WTC11 (cell line): ENCODE measurements at regions not wholly inside any gene's neighbourhood (a gene's known extent, or its start where the extent isn't known, plus 50 kb on each side); places are given as distances from the start of the nearest gene placed in this dataset.

Experiments used
- CTCF ChIP-seq: fragments of 200-600 bp; IDR thresholded peaks from 2 replicates; pipeline ENCODE4 v1.8.0; 2022; ENCODE audit warnings: antibody characterized with exemption
- FOXJ3 ChIP-seq: sonication (generic); formaldehyde crosslinking; IDR thresholded peaks from 2 replicates; pipeline ENCODE4 v1.9.0; 2021; ENCODE audit warnings: missing genetic modification reagents, mild to moderate bottlenecking, borderline replicate concordance
- ZNF121 ChIP-seq: sonication (generic); formaldehyde crosslinking; IDR thresholded peaks from 2 replicates; pipeline ENCODE4 v1.8.0; 2023; ENCODE audit warnings: missing genetic modification reagents
- TF ChIP-seq, protein P1 (sequence below): sonication (generic); formaldehyde crosslinking; IDR thresholded peaks from 2 replicates; pipeline ENCODE4 v1.8.0; 2022; ENCODE audit warnings: mild to moderate bottlenecking, missing genetic modification reagents

DNA sequence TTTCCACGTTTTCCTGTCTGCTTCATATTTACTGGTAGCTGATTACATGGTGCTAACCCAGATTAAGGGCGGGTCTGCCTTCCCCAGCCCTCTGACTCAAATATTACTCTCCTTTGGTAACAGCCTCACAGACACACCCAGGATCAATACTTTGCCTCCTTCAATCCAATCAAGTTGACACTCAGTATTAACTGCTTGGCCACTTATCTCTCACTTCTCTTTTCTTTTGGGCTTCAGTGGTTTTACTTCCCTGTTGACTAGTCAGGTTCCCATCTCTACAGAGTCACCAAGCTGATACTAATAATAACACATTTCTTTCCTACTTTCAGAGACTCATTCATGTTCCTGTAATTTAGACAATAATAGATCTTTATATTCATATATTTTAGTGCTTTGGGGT lies 302.2 kb upstream of the MAP2 start:
- no peak for TF ChIP-seq CTCF
- TF ChIP-seq, protein P1, sequence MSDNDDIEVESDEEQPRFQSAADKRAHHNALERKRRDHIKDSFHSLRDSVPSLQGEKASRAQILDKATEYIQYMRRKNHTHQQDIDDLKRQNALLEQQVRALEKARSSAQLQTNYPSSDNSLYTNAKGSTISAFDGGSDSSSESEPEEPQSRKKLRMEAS (CRISPR knock-in tag): no peak
- TF ChIP-seq FOXJ3 (CRISPR knock-in tag): no peak
- no peak for TF ChIP-seq ZNF121 (CRISPR knock-in tag)
